SW480 (cell line): ENCODE measurements at regions not wholly inside any gene's neighbourhood (a gene's known extent, or its start where the extent isn't known, plus 50 kb on each side); places are given as distances from the start of the nearest gene placed in this dataset.
"Not testable (repeated sequence)": the region's sequence is repeated elsewhere in the genome, so short reads cannot be mapped to it uniquely, and the experiment has no call there.

Experiments used
- DNase-seq: peaks from one replicate; pipeline ENCODE4 v3.0.0-alpha.2; 2016; ENCODE audit warnings: low spot score

GRCh38 chr2:154507186-154507585 is 191.3 kb upstream of the KCNJ3 start:
- no peak for DNase-seq

GRCh38 chr2:154518872-154519271 is 179.6 kb upstream of the KCNJ3 start:
- no peak for DNase-seq

- DNase-seq: not testable (repeated sequence)
Measured at GRCh38 chr2:154520951-154521350, 177.5 kb upstream of the KCNJ3 start.

GRCh38 chr2:154526234-154526633 is 172.3 kb upstream of the KCNJ3 start:
- no peak for DNase-seq

GRCh38 chr2:154527962-154528361 is 170.5 kb upstream of the KCNJ3 start:
- DNase-seq: no peak

- no peak for DNase-seq
Measured at GRCh38 chr2:154532004-154532403, 166.5 kb upstream of the KCNJ3 start.

GRCh38 chr2:154532763-154533162 is 165.7 kb upstream of the KCNJ3 start:
- no peak for DNase-seq

- DNase-seq: no peak
Measured at GRCh38 chr2:154533300-154533940, 165.1 kb upstream of the KCNJ3 start.

- no peak for DNase-seq
Measured at GRCh38 chr2:154537024-154537423, 161.5 kb upstream of the KCNJ3 start.

GRCh38 chr2:154537843-154538450 is 160.5 kb upstream of the KCNJ3 start:
- DNase-seq: no peak

GRCh38 chr2:154546341-154546740 is 152.2 kb upstream of the KCNJ3 start:
- no peak for DNase-seq

- no peak for DNase-seq
Measured at GRCh38 chr2:154549869-154550268, 148.6 kb upstream of the KCNJ3 start.

- DNase-seq: no peak
Measured at GRCh38 chr2:154551649-154552048, 146.8 kb upstream of the KCNJ3 start.

GRCh38 chr2:154554046-154554445 is 144.4 kb upstream of the KCNJ3 start:
- no peak for DNase-seq

GRCh38 chr2:154555710-154556109 is 142.8 kb upstream of the KCNJ3 start:
- DNase-seq: no peak

GRCh38 chr2:154556146-154556545 is 142.3 kb upstream of the KCNJ3 start:
- DNase-seq: no peak

- DNase-seq: no peak
Measured at GRCh38 chr2:154556607-154557006, 141.9 kb upstream of the KCNJ3 start.

- DNase-seq: no peak
Measured at GRCh38 chr2:154557906-154558305, 140.6 kb upstream of the KCNJ3 start.

GRCh38 chr2:154565433-154565832 is 133.1 kb upstream of the KCNJ3 start:
- no peak for DNase-seq

GRCh38 chr2:154568413-154568812 is 130.1 kb upstream of the KCNJ3 start:
- no peak for DNase-seq

GRCh38 chr2:154570501-154570900 is 128.0 kb upstream of the KCNJ3 start:
- DNase-seq: no peak

GRCh38 chr2:154576699-154577098 is 121.8 kb upstream of the KCNJ3 start:
- not testable (repeated sequence) for DNase-seq

GRCh38 chr2:154577390-154577789 is 121.1 kb upstream of the KCNJ3 start:
- DNase-seq: no peak

- DNase-seq: no peak
Measured at GRCh38 chr2:154580767-154581166, 117.7 kb upstream of the KCNJ3 start.
